GM23338 (cell line): ENCODE measurements at regions not wholly inside any gene's neighbourhood (a gene's known extent, or its start where the extent isn't known, plus 50 kb on each side); places are given as distances from the start of the nearest gene placed in this dataset.

ENCODE experiments used
- ATAC-seq: fragments of 200-7000 bp; cut with Tn5 transposase; 3 replicates; pipeline ENCODE4 v1.9.1; 2020
- DNase-seq: peaks from one replicate; pipeline ENCODE4 v3.0.0-alpha.2; 2015; ENCODE audit warnings: low spot score
- H2AFZ ChIP-seq: fragments of 200-600 bp; sonication (generic); 2 replicates; pipeline ENCODE4 v1.8.0; 2016; ENCODE audit warnings: antibody characterized with exemption, mild to moderate bottlenecking, moderate library complexity
- H3F3A ChIP-seq: fragments of 200-600 bp; sonication (generic); replicated peaks from 2 replicates; pipeline ENCODE4 v1.8.0; 2017; ENCODE audit warnings: antibody characterized with exemption, mixed run types, low read depth
- H3K27ac ChIP-seq: fragments of 200-600 bp; sonication (generic); 2 replicates; pipeline ENCODE4 v1.6.1; 2016; ENCODE audit warnings: low read depth
- H3K27me3 ChIP-seq: fragments of 200-600 bp; sonication (generic); 2 replicates; pipeline ENCODE4 v1.8.0; 2016; ENCODE audit warnings: mild to moderate bottlenecking, mixed run types, moderate library complexity; ENCODE audit not compliant: insufficient read depth
- H3K36me3 ChIP-seq: fragments of 200-600 bp; sonication (generic); 2 replicates; pipeline ENCODE4 v1.8.0; 2016; ENCODE audit warnings: mild to moderate bottlenecking; ENCODE audit not compliant: insufficient read depth
- H3K4me1 ChIP-seq: fragments of 200-600 bp; sonication (generic); 2 replicates; pipeline ENCODE4 v1.8.0; 2016; ENCODE audit warnings: mild to moderate bottlenecking, moderate library complexity; ENCODE audit not compliant: insufficient read depth
- H3K4me2 ChIP-seq: fragments of 200-600 bp; sonication (generic); 2 replicates; pipeline ENCODE4 v1.7.1; 2017; ENCODE audit warnings: mixed run types
- H3K4me3 ChIP-seq: fragments of 200-600 bp; sonication (generic); 2 replicates; pipeline ENCODE4 v1.6.1; 2016; ENCODE audit warnings: mixed run types
- H3K79me2 ChIP-seq: fragments of 200-600 bp; sonication (generic); replicated peaks from 2 replicates; pipeline ENCODE4 v1.8.0; 2017; ENCODE audit warnings: mild to moderate bottlenecking; ENCODE audit not compliant: insufficient read depth
- H3K9me2 ChIP-seq: fragments of 200-600 bp; sonication (generic); 2 replicates; pipeline ENCODE4 v1.8.0; 2017; ENCODE audit not compliant: insufficient read depth
- H4K20me1 ChIP-seq: fragments of 200-600 bp; sonication (generic); replicated peaks from 2 replicates; pipeline ENCODE4 v1.8.0; 2017; ENCODE audit warnings: mild to moderate bottlenecking; ENCODE audit not compliant: insufficient read depth
- H3K27ac Mint-ChIP-seq: 2 replicates; pipeline ENCODE4 v1.8.0; 2020; ENCODE audit warnings: inconsistent platforms, mild to moderate bottlenecking, moderate library complexity, mixed read lengths
- H3K27me3 Mint-ChIP-seq: 3 replicates; pipeline ENCODE4 v1.8.0; 2022; ENCODE audit warnings: low read depth, mild to moderate bottlenecking, moderate library complexity, mixed read lengths, inconsistent platforms; ENCODE audit not compliant: insufficient read depth, poor library complexity
- H3K36me3 Mint-ChIP-seq: 3 replicates; pipeline ENCODE4 v1.8.0; 2021; ENCODE audit warnings: low read depth, mild to moderate bottlenecking, inconsistent platforms, moderate library complexity, mixed read lengths
- H3K4me1 Mint-ChIP-seq: 3 replicates; pipeline ENCODE4 v1.8.0; 2020; ENCODE audit warnings: mild to moderate bottlenecking, inconsistent platforms, mixed read lengths
- H3K4me3 Mint-ChIP-seq: 3 replicates; pipeline ENCODE4 v1.8.0; 2021; ENCODE audit warnings: moderate library complexity, mild to moderate bottlenecking, inconsistent platforms, mixed read lengths
- H3K9me3 Mint-ChIP-seq: 3 replicates; pipeline ENCODE4 v1.8.0; 2020; ENCODE audit warnings: moderate library complexity, mild to moderate bottlenecking, inconsistent platforms, mixed read lengths
- CREB1 ChIP-seq: fragments of 250-450 bp; sonication (Bioruptor Pico); IDR thresholded peaks from 2 replicates; pipeline ENCODE4 v1.5.0; 2020; ENCODE audit warnings: low read depth, mild to moderate bottlenecking, moderate library complexity
- CTCF ChIP-seq, 2 experiments: fragments of 200-600 bp in 1 of 2; sonication (generic) in 1 of 2; conservative IDR thresholded peaks; 2 replicates each; pipeline versions ENCODE4 v1.5.1 to v1.6.1; 2016 to 2017; ENCODE audit warnings: antibody characterized with exemption in 2 of 2, low read depth in 2 of 2, mild to moderate bottlenecking in 2 of 2, moderate library complexity in 1 of 2
- ETS1 ChIP-seq: IDR thresholded peaks from 2 replicates; pipeline ENCODE4 v1.6.1; 2016; ENCODE audit warnings: antibody characterized with exemption
- EZH2 ChIP-seq: fragments of 200-600 bp; sonication (generic); IDR thresholded peaks from one replicate; pipeline ENCODE4 v1.8.0; 2017; ENCODE audit warnings: antibody characterized with exemption, mild to moderate bottlenecking, low read depth; ENCODE audit not compliant: unreplicated experiment
- EZH2phosphoT487 ChIP-seq: fragments of 200-600 bp; sonication (generic); IDR thresholded peaks from one replicate; pipeline ENCODE4 v1.8.1; 2018; ENCODE audit warnings: antibody characterized with exemption; ENCODE audit not compliant: unreplicated experiment
- JUNB ChIP-seq: IDR thresholded peaks from one replicate; pipeline ENCODE4 v1.6.1; 2016; ENCODE audit warnings: antibody characterized with exemption; ENCODE audit not compliant: unreplicated experiment
- NANOG ChIP-seq: IDR thresholded peaks from 2 replicates; pipeline ENCODE4 v1.6.1; 2016; ENCODE audit warnings: antibody characterized with exemption, borderline replicate concordance
- POLR2AphosphoS5 ChIP-seq: IDR thresholded peaks from 2 replicates; pipeline ENCODE4 v1.6.1; 2016; ENCODE audit warnings: antibody characterized with exemption, low read depth
- REST ChIP-seq: IDR thresholded peaks from one replicate; pipeline ENCODE4 v1.6.1; 2018; ENCODE audit warnings: antibody characterized with exemption; ENCODE audit not compliant: unreplicated experiment
- STAT1 ChIP-seq: IDR thresholded peaks from one replicate; pipeline ENCODE4 v1.6.1; 2016; ENCODE audit warnings: antibody characterized with exemption; ENCODE audit not compliant: unreplicated experiment
- ZNF114 ChIP-seq: fragments of 250-450 bp; sonication (Bioruptor Pico); IDR thresholded peaks from 2 replicates; pipeline ENCODE4 v1.5.0; 2020; ENCODE audit warnings: mild to moderate bottlenecking, moderate library complexity
- ZNF331 ChIP-seq: fragments of 250-450 bp; sonication (Bioruptor Pico); IDR thresholded peaks from 2 replicates; pipeline ENCODE4 v1.5.0; 2020; ENCODE audit warnings: low read depth, mild to moderate bottlenecking, moderate library complexity

- TF ChIP-seq REST = no peak
- no peak for TF ChIP-seq ZNF331 (CRISPR knock-in tag)
- TF ChIP-seq EZH2 = no peak
- TF ChIP-seq NANOG = no peak
- TF ChIP-seq EZH2phosphoT487 = no peak
- TF ChIP-seq CTCF (conservative IDR thresholded peaks at IDR 0.05; ENCODE audit: low read depth in 2 of 2) = no peak
- TF ChIP-seq POLR2AphosphoS5 = no peak
- no peak for TF ChIP-seq ETS1
Observed at GRCh38 chr6:153801917-153802316, 237.1 kb upstream of the OPRM1 start (continued).

GRCh38 chr6:153800580-153801188 lies 238.4 kb upstream of the OPRM1 start:
- H3K27me3 ChIP-seq = no peaks in the 10 kb centered on the region
- H3K79me2 ChIP-seq = no peaks in the 10 kb centered on the region
- DNase-seq (no peak), ATAC-seq (no peak)
- Mint-ChIP-seq H3K4me3 (no peak overlapping the region), H3K4me1 (peaks cover 5% of the 10 kb centered on the region; the same call in 2 of the 3 replicates), H3K27ac (no peak overlapping the region), H3K9me3 (no peaks in the 10 kb centered on the region), H3K36me3 (no peaks in the 10 kb centered on the region), H3K27me3 (no peaks in the 10 kb centered on the region)
- H2AFZ ChIP-seq = 0 out of 2 replicates have a peak overlapping the region, but pooled peaks have one; percentile 30
- H3K4me3 ChIP-seq = no peak overlapping the region
- H3K27ac ChIP-seq = no peak overlapping the region
- no peaks in the 10 kb centered on the region for H3F3A ChIP-seq
- H4K20me1 ChIP-seq = no peaks in the 10 kb centered on the region
- H3K9me2 ChIP-seq = no peaks in the 10 kb centered on the region
- no peaks in the 10 kb centered on the region for H3K36me3 ChIP-seq
- H3K4me1 ChIP-seq = no peaks in the 10 kb centered on the region
- no peak overlapping the region for H3K4me2 ChIP-seq
- no peak for TF ChIP-seq CTCF (conservative IDR thresholded peaks at IDR 0.05; ENCODE audit: low read depth in 2 of 2)
- no peak for TF ChIP-seq ETS1
- TF ChIP-seq STAT1 = no peak
- no peak for TF ChIP-seq EZH2
- TF ChIP-seq JUNB = no peak
- TF ChIP-seq ZNF114 (CRISPR knock-in tag) = no peak
- no peak for TF ChIP-seq POLR2AphosphoS5
- no peak for TF ChIP-seq NANOG
- no peak for TF ChIP-seq CREB1 (CRISPR knock-in tag)
- TF ChIP-seq EZH2phosphoT487 = no peak
- no peak for TF ChIP-seq REST
